Stimulated activated CD8-positive, alpha-beta memory T cell treated with anti-CD3 and anti-CD28 coated beads, Interleukin-4, amount 100 ng/mL, for 4 hours (primary cell): ENCODE measurements at regions not wholly inside any gene's neighbourhood (a gene's known extent, or its start where the extent isn't known, plus 50 kb on each side); places are given as distances from the start of the nearest gene placed in this dataset.

Experiments
- DNase-seq, 2 donors: peaks; one replicate each; pipeline ENCODE4 v3.0.0-alpha.2; 2020; ENCODE audit warnings: low read depth in 2 of 2, low spot score in 1 of 2

GRCh38 chr10:123585477-123586445 lies 80.4 kb upstream of the GPR26 start:
- DNase-seq: no peak

GRCh38 chr10:123587110-123587509 lies 79.0 kb upstream of the GPR26 start:
- DNase-seq: no peak

- no peak for DNase-seq
Measured at GRCh38 chr10:123588386-123588914, 77.7 kb upstream of the GPR26 start.

- no peak for DNase-seq
Measured at GRCh38 chr10:123595661-123596060, 70.5 kb upstream of the GPR26 start.

GRCh38 chr10:123597676-123598075 lies 68.5 kb upstream of the GPR26 start:
- DNase-seq: no peak

- no peak for DNase-seq
Measured at GRCh38 chr10:123599366-123599849, 66.7 kb upstream of the GPR26 start.

GRCh38 chr10:123600177-123600576 lies 66.0 kb upstream of the GPR26 start:
- no peak for DNase-seq

- DNase-seq: no peak
Measured at GRCh38 chr10:123603130-123603529, 63.0 kb upstream of the GPR26 start.

- no peak for DNase-seq
Measured at GRCh38 chr10:123604506-123604905, 61.6 kb upstream of the GPR26 start.

GRCh38 chr10:123606006-123606405 lies 60.1 kb upstream of the GPR26 start:
- DNase-seq: no peak

- DNase-seq: no peak
Measured at GRCh38 chr10:123606955-123607354, 59.2 kb upstream of the GPR26 start.

GRCh38 chr10:123607386-123607785 lies 58.8 kb upstream of the GPR26 start:
- no peak for DNase-seq

- no peak for DNase-seq
Measured at GRCh38 chr10:123608047-123608446, 58.1 kb upstream of the GPR26 start.

- DNase-seq: no peak
Measured at GRCh38 chr10:123611243-123611642, 54.9 kb upstream of the GPR26 start.

GRCh38 chr10:123611876-123612275 lies 54.3 kb upstream of the GPR26 start:
- DNase-seq: no peak

GRCh38 chr10:123613346-123613850 lies 52.8 kb upstream of the GPR26 start:
- no peak for DNase-seq

- no peak for DNase-seq
Measured at GRCh38 chr10:123614888-123615287, 51.3 kb upstream of the GPR26 start.
